ENCODE measurements at regions not wholly inside any gene's neighbourhood (a gene's known extent, or its start where the extent isn't known, plus 50 kb on each side); places are given as distances from the start of the nearest gene placed in this dataset.

DNA sequence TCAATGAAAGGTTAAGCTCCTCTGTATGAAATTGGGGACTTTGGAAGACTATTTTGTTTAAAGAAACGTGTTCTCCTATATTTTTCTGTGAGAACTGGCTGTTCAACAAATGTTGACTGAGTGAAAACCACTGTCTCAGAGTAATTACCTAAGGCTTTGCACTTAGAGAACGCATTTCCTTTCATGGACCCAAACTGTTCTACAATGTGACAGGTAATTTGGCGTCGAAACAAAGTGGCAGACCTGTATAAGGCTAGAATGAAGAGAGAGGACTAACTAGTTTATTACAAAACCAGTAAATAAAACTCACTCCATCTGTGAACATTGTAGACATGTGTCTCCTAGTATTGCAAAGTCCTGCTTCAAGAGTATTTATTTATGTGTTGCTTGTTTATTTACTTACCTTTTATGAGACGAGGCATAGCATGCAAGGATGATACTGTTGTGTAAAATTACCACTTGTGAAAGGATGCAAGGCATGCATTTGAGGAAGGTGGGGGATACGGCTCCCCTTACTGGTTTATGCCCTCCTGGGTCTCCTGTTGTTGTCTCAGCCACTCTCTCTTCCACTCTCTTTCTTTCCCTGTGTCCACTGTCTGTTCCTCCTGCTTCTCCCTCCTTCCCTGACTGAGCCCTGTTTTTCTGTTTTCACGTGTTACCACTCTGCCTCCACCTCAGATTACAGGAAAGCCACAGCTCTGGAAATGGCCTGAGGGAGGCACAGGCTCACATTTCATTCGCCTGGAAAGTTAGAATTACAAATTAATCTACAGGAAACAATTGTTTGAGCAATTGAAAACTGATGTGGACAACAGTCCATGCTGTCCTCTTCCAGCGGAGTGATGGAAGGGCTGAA is 444.0 kb upstream of the ZNF608 start:
- WGBS, 2 experiments (ENCODE audit: insufficient coverage in 2 of 2), result 60 to 63% methylated on average over 3 to 4 of the region's 9 CpGs
- no peaks in the 10 kb centered on the region for H3K4me1 ChIP-seq (ENCODE audit: control insufficient read depth, insufficient read depth, low read length, poor library complexity, severe bottlenecking)
- no peak overlapping the region for H3K4me3 ChIP-seq (ENCODE audit: extremely low read depth, insufficient read depth, low read length, poor library complexity, severe bottlenecking)
- H3K27ac ChIP-seq (ENCODE audit: low read depth, low read length, severe bottlenecking), result no peak overlapping the region
- H3K9me3 ChIP-seq (ENCODE audit: control insufficient read depth, low read length), result no peaks in the 10 kb centered on the region
- H3K36me3 ChIP-seq (ENCODE audit: control insufficient read depth, insufficient read depth, low read length), result no peaks in the 10 kb centered on the region

DNA sequence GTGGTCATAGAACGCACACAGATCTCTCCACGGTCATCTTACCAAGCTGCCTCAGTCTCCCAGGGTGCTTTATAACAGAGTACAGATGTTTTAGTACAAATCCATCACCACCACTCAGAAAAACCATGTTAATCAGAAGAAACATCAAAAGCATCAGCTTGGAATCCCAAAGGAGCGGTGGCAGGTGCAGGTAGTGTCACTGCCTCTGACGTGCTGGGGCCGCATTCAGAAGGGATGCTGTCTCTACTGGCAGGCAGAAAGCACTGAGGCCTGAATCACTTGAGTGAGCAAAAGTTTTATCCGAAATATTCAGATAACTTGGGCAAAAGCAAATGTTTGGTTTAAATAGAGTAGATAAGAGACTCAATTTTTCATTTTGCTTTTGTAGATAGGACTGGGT is 448.4 kb upstream of the ZNF608 start:
- H3K9me3 ChIP-seq (ENCODE audit: control insufficient read depth, low read length), result no peaks in the 10 kb centered on the region
- no peak overlapping the region for H3K27ac ChIP-seq (ENCODE audit: low read depth, low read length, severe bottlenecking)
- no peaks in the 10 kb centered on the region for H3K36me3 ChIP-seq (ENCODE audit: control insufficient read depth, insufficient read depth, low read length)
- no peak overlapping the region for H3K4me3 ChIP-seq (ENCODE audit: extremely low read depth, insufficient read depth, low read length, poor library complexity, severe bottlenecking)
- 71 to 81% methylated on average over 5 to 6 of the region's 6 CpGs for WGBS, 2 experiments (ENCODE audit: insufficient coverage in 2 of 2)
- H3K4me1 ChIP-seq (ENCODE audit: control insufficient read depth, insufficient read depth, low read length, poor library complexity, severe bottlenecking), result peaks cover 7% of the 10 kb centered on the region

DNA sequence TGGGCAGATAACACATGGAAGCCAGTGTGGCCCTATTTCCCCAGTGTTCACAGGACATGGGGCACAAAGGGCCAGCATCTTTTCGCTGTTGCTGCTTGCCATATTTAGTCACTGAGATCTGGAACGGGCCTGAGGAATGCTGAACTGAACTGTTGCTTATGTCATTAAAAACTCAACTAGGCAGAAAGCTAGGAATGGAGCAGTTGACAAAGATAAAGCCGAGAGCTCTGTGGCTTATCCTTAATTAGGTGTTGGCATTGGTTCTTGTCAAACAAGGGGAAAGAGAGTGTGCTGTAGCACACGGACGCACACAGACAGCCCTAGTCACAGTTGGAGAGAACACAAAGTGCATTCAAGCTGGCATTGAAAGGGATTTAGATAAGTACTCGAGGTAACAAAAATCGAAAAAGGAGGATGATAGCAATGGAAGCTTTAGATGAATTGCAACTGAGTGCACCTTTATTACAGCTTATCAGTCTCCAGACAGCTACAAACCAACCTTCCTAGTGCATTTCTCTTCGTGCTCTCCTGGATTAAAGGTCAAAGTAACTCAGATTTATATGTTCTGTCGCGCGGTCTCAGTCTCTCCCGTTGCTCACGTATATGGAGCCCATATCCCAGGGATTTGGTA is 450.2 kb upstream of the ZNF608 start:
- H3K9me3 ChIP-seq (ENCODE audit: control insufficient read depth, low read length), result no peaks in the 10 kb centered on the region
- peaks cover 12% of the 10 kb centered on the region for H3K4me1 ChIP-seq (ENCODE audit: control insufficient read depth, insufficient read depth, low read length, poor library complexity, severe bottlenecking)
- H3K36me3 ChIP-seq (ENCODE audit: control insufficient read depth, insufficient read depth, low read length), result no peaks in the 10 kb centered on the region
- no peak overlapping the region for H3K27ac ChIP-seq (ENCODE audit: low read depth, low read length, severe bottlenecking)
- no peak overlapping the region for H3K4me3 ChIP-seq (ENCODE audit: extremely low read depth, insufficient read depth, low read length, poor library complexity, severe bottlenecking)
- 75 to 81% methylated on average over 13 of the region's 13 CpGs for WGBS, 2 experiments (ENCODE audit: insufficient coverage in 2 of 2)

DNA sequence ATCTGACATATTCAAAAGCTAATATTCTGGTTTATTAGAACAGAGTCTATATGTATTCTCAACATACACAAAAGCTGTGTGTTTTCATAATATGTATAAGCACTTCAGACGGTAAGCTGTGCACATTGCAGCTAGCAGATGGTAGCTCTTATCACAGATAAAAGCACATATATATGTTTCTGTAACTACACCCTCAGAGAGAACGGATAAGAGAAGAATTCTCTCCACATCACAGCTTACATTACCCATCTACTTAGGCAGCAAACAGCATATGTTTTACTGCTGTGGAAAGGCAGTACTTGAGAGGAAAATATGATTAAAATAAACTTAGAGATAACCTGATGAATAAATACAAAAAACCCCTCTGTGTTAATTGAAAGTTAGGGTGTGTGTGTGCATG is 450.9 kb upstream of the ZNF608 start:
- no peak overlapping the region for H3K4me3 ChIP-seq (ENCODE audit: extremely low read depth, insufficient read depth, low read length, poor library complexity, severe bottlenecking)
- WGBS, 2 experiments (ENCODE audit: insufficient coverage in 2 of 2), result no CpG with 5 or more reads among the region's 2 CpGs
- H3K36me3 ChIP-seq (ENCODE audit: control insufficient read depth, insufficient read depth, low read length), result no peaks in the 10 kb centered on the region
- H3K27ac ChIP-seq (ENCODE audit: low read depth, low read length, severe bottlenecking), result no peak overlapping the region
- peaks cover 12% of the 10 kb centered on the region for H3K4me1 ChIP-seq (ENCODE audit: control insufficient read depth, insufficient read depth, low read length, poor library complexity, severe bottlenecking)
- no peaks in the 10 kb centered on the region for H3K9me3 ChIP-seq (ENCODE audit: control insufficient read depth, low read length)

DNA sequence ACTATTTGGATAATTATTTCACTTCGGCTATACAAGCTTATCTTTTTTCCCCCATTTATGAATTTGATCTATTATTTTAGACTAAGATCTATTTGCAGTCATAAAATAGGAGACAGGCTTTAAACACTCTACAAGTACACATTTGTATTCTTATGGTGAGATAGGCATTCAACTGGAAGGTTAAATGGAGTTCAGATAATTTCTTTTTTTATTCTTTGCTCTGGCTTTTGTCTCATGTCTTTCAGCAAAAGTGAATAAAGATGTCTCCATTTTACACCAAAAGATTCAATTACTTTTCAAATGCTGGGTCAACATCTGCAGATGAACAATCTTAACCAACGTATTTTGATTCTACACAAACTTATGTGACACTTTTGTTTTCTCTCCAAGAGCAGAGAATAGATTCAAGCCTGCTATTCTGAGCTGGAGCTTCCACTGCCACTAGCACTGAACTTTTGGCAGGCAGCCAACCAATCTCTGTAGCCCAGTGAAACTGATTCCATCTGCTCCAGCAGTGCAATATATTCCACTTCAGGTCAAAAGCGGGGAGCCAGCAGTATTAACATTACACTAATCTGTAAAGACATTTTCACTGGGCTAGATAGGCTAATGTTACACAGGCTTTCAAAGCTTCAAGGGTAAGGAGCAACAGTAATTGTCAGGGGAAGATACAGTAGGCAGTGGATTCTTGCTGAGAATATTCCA is 452.0 kb upstream of the ZNF608 start:
- WGBS, 2 experiments (ENCODE audit: insufficient coverage in 2 of 2), result 50 to 75% methylated on average over 1 of the region's 3 CpGs
- Histone ChIP-seq H3K4me1 (ENCODE audit: control insufficient read depth, insufficient read depth, low read length, poor library complexity, severe bottlenecking) (peaks cover 12% of the 10 kb centered on the region), H3K9me3 (ENCODE audit: control insufficient read depth, low read length) (no peaks in the 10 kb centered on the region), H3K27ac (ENCODE audit: low read depth, low read length, severe bottlenecking) (no peak overlapping the region), H3K4me3 (ENCODE audit: extremely low read depth, insufficient read depth, low read length, poor library complexity, severe bottlenecking) (no peak overlapping the region), H3K36me3 (ENCODE audit: control insufficient read depth, insufficient read depth, low read length) (no peaks in the 10 kb centered on the region)

DNA sequence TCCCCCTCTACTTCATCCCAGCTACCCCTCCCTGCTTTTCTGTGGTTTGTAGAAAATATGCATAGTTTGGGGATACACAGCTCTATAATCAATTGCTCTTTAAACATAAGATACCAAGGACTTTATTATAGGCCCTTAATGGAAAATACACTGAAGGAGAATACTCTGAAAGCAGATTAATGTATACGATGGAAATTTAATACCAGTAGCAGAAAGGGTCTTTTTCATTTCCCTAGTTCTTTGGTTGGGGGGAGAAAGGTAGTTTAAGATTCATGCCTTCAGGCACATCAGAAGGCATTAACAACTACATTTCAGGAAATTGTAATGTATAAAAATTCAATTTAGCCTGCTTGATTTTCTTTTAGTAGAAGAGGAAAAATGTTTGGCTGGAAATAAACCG is 452.9 kb upstream of the ZNF608 start:
- H3K4me1 ChIP-seq (ENCODE audit: control insufficient read depth, insufficient read depth, low read length, poor library complexity, severe bottlenecking), result peaks cover 12% of the 10 kb centered on the region
- no peak overlapping the region for H3K4me3 ChIP-seq (ENCODE audit: extremely low read depth, insufficient read depth, low read length, poor library complexity, severe bottlenecking)
- no peaks in the 10 kb centered on the region for H3K9me3 ChIP-seq (ENCODE audit: control insufficient read depth, low read length)
- WGBS, 2 experiments (ENCODE audit: insufficient coverage in 2 of 2), result 80% methylated on average over 1 of the region's 2 CpGs; no CpG with 5 or more reads in 1 of the 2 experiments
- no peaks in the 10 kb centered on the region for H3K36me3 ChIP-seq (ENCODE audit: control insufficient read depth, insufficient read depth, low read length)
- no peak overlapping the region for H3K27ac ChIP-seq (ENCODE audit: low read depth, low read length, severe bottlenecking)

DNA sequence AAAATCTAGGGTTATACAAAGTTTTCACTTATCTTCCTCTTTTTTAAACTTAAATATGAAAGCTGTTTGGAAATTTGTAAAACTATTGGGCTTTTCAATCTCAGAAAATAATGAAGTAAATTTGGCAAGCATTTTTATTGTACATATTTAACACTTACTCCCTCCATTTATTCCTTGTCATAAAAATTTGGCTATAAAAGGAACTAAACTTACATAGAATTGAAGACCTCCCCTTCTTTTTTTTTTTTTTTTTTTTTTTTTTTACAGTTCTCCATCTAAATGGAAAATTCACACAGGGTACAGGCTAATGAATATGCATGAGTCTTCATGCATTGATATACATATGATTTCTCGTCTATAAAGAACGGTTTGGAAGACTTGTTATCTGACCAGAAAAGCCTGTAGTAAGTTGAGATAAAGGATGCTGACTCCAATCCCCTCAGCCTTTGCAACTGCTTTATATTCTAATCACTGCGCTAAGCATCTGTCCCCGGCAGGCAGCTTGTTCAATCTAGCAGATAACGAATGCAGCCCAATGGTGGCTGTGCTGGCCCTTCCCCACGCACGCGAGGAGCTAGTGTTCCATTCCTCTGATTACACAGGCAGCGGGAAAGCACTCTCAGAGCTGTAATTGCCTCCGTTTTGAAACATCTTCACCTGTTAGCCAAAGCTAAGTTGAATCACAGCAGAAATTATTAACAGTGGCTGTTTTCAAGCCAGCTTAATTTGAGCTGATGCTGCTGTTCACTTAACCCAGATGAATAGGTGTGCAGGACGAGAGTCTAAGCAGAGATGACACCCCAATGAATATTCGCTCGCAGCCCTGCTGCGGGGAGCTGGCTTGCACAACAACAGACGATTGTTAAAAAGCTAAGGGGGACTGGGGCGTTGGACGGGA is 453.8 kb upstream of the ZNF608 start:
- Histone ChIP-seq H3K4me1 (ENCODE audit: control insufficient read depth, insufficient read depth, low read length, poor library complexity, severe bottlenecking) (peaks cover 12% of the 10 kb centered on the region), H3K36me3 (ENCODE audit: control insufficient read depth, insufficient read depth, low read length) (no peaks in the 10 kb centered on the region), H3K9me3 (ENCODE audit: control insufficient read depth, low read length) (no peaks in the 10 kb centered on the region), H3K27ac (ENCODE audit: low read depth, low read length, severe bottlenecking) (no peak overlapping the region), H3K4me3 (ENCODE audit: extremely low read depth, insufficient read depth, low read length, poor library complexity, severe bottlenecking) (no peak overlapping the region)
- 21 to 27% methylated on average over 14 of the region's 17 CpGs for WGBS, 2 experiments (ENCODE audit: insufficient coverage in 2 of 2)

DNA sequence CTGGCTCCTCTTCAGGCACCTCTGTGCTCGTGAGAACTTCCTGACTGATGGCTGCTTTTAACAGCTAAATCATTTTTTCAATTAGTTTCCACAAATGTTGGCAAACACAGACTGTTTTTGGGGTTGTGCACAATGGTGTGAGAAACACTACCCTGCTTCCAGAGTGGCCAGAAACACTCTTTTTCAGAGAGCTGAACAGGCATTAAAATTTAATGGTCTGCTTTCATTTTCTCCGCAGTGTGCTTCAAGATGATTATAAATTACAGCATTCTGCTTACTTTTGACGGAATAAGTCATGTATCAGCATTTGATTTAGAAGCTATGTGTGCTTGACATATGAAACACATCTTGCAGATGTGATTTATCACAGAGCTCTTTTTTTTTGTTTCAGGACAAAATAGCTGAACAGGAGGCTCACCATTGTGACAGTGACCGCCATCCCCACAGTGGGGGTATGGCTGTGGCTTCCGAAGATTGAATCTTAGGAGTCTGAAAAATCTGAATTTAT is 454.5 kb upstream of the ZNF608 start:
- Histone ChIP-seq H3K9me3 (ENCODE audit: control insufficient read depth, low read length) (no peaks in the 10 kb centered on the region), H3K4me1 (ENCODE audit: control insufficient read depth, insufficient read depth, low read length, poor library complexity, severe bottlenecking) (peaks cover 12% of the 10 kb centered on the region), H3K27ac (ENCODE audit: low read depth, low read length, severe bottlenecking) (no peak overlapping the region), H3K36me3 (ENCODE audit: control insufficient read depth, insufficient read depth, low read length) (no peaks in the 10 kb centered on the region), H3K4me3 (ENCODE audit: extremely low read depth, insufficient read depth, low read length, poor library complexity, severe bottlenecking) (no peak overlapping the region)
- WGBS, 2 experiments (ENCODE audit: insufficient coverage in 2 of 2), result 74 to 94% methylated on average over 2 to 3 of the region's 5 CpGs

DNA sequence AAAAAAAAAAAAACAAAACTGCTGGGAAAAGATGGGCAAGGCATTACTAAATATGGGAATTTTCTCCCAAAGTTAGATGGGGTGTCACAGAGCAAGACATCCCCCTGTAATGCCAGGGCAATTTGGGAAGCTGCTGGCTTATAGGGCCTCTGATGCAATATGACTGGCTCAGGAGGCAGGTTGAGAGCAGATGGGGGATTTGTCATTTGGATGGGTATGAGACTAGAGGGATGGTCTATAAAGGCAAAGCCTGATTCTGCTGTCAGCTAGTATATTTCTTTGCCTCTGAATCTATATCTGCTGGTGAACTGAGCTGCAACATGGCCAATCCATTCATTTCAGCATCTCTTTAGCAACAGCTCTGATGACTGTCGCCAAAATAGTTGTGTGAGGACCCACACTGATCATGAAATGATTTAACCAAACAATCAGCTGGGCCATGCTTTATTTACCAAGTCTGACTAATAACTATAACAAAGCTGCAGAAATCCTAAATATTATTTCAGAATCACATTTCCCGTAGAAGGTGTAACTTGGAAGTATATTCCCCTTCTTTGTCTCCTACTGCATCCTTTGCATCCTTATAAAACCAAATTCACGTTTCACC is 455.1 kb upstream of the ZNF608 start:
- WGBS, 2 experiments (ENCODE audit: insufficient coverage in 2 of 2), result 94 to 96% methylated on average over 3 of the region's 3 CpGs
- Histone ChIP-seq H3K9me3 (ENCODE audit: control insufficient read depth, low read length) (no peaks in the 10 kb centered on the region), H3K4me3 (ENCODE audit: extremely low read depth, insufficient read depth, low read length, poor library complexity, severe bottlenecking) (no peak overlapping the region), H3K36me3 (ENCODE audit: control insufficient read depth, insufficient read depth, low read length) (no peaks in the 10 kb centered on the region), H3K4me1 (ENCODE audit: control insufficient read depth, insufficient read depth, low read length, poor library complexity, severe bottlenecking) (peaks cover 12% of the 10 kb centered on the region), H3K27ac (ENCODE audit: low read depth, low read length, severe bottlenecking) (no peak overlapping the region)

DNA sequence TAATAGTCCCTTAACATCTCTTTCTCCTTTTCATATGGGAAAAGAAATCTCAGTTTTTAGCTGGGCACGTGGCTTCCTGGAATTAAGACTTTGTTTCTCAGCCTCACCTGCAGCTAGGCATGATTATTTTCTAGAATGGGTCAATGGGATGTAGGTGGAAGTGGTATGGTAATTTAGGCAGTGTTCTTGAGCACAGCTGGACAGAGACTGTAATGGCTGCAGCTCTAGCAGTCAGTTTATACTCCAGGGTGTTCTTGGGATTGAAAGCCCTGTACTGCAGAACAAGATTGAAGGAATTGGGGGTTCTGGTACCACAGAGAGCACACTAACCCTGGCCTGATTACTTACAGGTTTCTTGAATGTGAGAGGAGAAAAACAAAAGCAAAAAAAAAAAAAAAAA is 455.9 kb upstream of the ZNF608 start:
- WGBS, 2 experiments (ENCODE audit: insufficient coverage in 2 of 2), result 67 to 83% methylated on average over 1 of the region's 1 CpG
- no peaks in the 10 kb centered on the region for H3K9me3 ChIP-seq (ENCODE audit: control insufficient read depth, low read length)
- H3K27ac ChIP-seq (ENCODE audit: low read depth, low read length, severe bottlenecking), result no peak overlapping the region
- no peaks in the 10 kb centered on the region for H3K36me3 ChIP-seq (ENCODE audit: control insufficient read depth, insufficient read depth, low read length)
- H3K4me1 ChIP-seq (ENCODE audit: control insufficient read depth, insufficient read depth, low read length, poor library complexity, severe bottlenecking), result peaks cover 12% of the 10 kb centered on the region
- H3K4me3 ChIP-seq (ENCODE audit: extremely low read depth, insufficient read depth, low read length, poor library complexity, severe bottlenecking), result no peak overlapping the region

All from mesodermal cell (in vitro differentiated cells).